HEK293 (cell line): ENCODE measurements at regions not wholly inside any gene's neighbourhood (a gene's known extent, or its start where the extent isn't known, plus 50 kb on each side); places are given as distances from the start of the nearest gene placed in this dataset.

Source experiments
- CTCF ChIA-PET: fragments of 350-600 bp; formaldehyde crosslinking; extraction: SDS; loops from one replicate; lab custom pipeline; 2021; ENCODE audit warnings: antibody characterized with exemption; lab: Yijun Ruan, JAX
- POLR2A ChIA-PET: fragments of 300-600 bp; formaldehyde crosslinking; extraction: SDS; loops from one replicate; lab custom pipeline; 2020; ENCODE audit warnings: antibody characterized with exemption, inconsistent platforms; lab: Yijun Ruan, JAX
- H3K27ac ChIP-seq: fragments of 200-500 bp; sonication (Bioruptor generic); 2 replicates; pipeline ENCODE4 v1.5.1; 2014; ENCODE audit warnings: low read depth, low read length, control low read depth, inconsistent platforms; ENCODE audit errors: extremely low read depth
- H3K36me3 ChIP-seq, 2 experiments: fragments of 200-500 bp in 1 of 2; sonication (Bioruptor generic) in 1 of 2; 1 replicate in 1 of 2; 2 replicates in 1 of 2; pipeline ENCODE4 v1.5.1; 2014 to 2017; ENCODE audit warnings: inconsistent platforms in 2 of 2, low read length in 2 of 2; ENCODE audit not compliant: control insufficient read depth in 2 of 2, insufficient read depth in 1 of 2
- H3K4me1 ChIP-seq: fragments of 200-500 bp; sonication (Bioruptor generic); 2 replicates; pipeline ENCODE4 v1.5.1; 2014; ENCODE audit warnings: mild to moderate bottlenecking, low read length, inconsistent platforms; ENCODE audit not compliant: control insufficient read depth, insufficient read depth
- H3K4me3 ChIP-seq: 2 replicates; pipeline ENCODE4 v1.5.1; 2011; ENCODE audit warnings: low read depth, mild to moderate bottlenecking, control low read depth, low read length, moderate library complexity
- H3K9me3 ChIP-seq: fragments of 200-500 bp; sonication (Bioruptor generic); 2 replicates; pipeline ENCODE4 v1.5.1; 2014; ENCODE audit warnings: low read depth, low read length, inconsistent platforms; ENCODE audit not compliant: control insufficient read depth, insufficient read depth
- BCL11B ChIP-seq: fragments of 450-650 bp; formaldehyde crosslinking; IDR thresholded peaks from 2 replicates; pipeline ENCODE4 v1.5.1; 2016; ENCODE audit warnings: low read depth, missing biosample characterization, missing genetic modification characterization
- GLI4 ChIP-seq: fragments of 450-650 bp; formaldehyde crosslinking; IDR thresholded peaks from 2 replicates; pipeline ENCODE4 v1.5.1; 2016; ENCODE audit warnings: missing biosample characterization, missing genetic modification characterization
- GLIS1 ChIP-seq: fragments of 450-650 bp; formaldehyde crosslinking; IDR thresholded peaks from 2 replicates; pipeline ENCODE4 v1.5.1; 2016; ENCODE audit warnings: missing biosample characterization, missing genetic modification characterization
- KLF10 ChIP-seq: fragments of 450-650 bp; IDR thresholded peaks from 2 replicates; pipeline ENCODE4 v1.5.1; 2018; ENCODE audit warnings: missing biosample characterization, mild to moderate bottlenecking, missing genetic modification characterization
- OSR2 ChIP-seq: fragments of 450-650 bp; formaldehyde crosslinking; IDR thresholded peaks from 2 replicates; pipeline ENCODE4 v1.5.1; 2016; ENCODE audit warnings: missing biosample characterization, missing genetic modification characterization
- PRDM1 ChIP-seq: fragments of 450-650 bp; formaldehyde crosslinking; IDR thresholded peaks from 2 replicates; pipeline ENCODE4; 2016; ENCODE audit warnings: missing biosample characterization, missing genetic modification characterization
- REPIN1 ChIP-seq: fragments of 450-650 bp; formaldehyde crosslinking; IDR thresholded peaks from 2 replicates; pipeline ENCODE4 v1.5.1; 2017; ENCODE audit warnings: missing biosample characterization, missing genetic modification characterization, low read depth
- SCRT2 ChIP-seq: fragments of 450-650 bp; formaldehyde crosslinking; IDR thresholded peaks from 2 replicates; pipeline ENCODE4 v1.5.1; 2016; ENCODE audit warnings: missing biosample characterization, missing genetic modification characterization
- WT1 ChIP-seq: fragments of 450-650 bp; formaldehyde crosslinking; IDR thresholded peaks from 2 replicates; pipeline ENCODE4 v1.5.1; 2016; ENCODE audit warnings: missing biosample characterization, missing genetic modification characterization
- ZBTB17 ChIP-seq: fragments of 450-650 bp; formaldehyde crosslinking; IDR thresholded peaks from 2 replicates; pipeline ENCODE4 v1.5.1; 2016; ENCODE audit warnings: missing biosample characterization, missing genetic modification characterization
- ZBTB8A ChIP-seq: fragments of 450-650 bp; formaldehyde crosslinking; IDR thresholded peaks from 2 replicates; pipeline ENCODE4 v1.5.1; 2016; ENCODE audit warnings: missing biosample characterization, missing genetic modification characterization
- ZFHX2 ChIP-seq: fragments of 450-650 bp; formaldehyde crosslinking; conservative IDR thresholded peaks from 2 replicates; pipeline ENCODE4 v1.5.1; 2016; ENCODE audit warnings: missing biosample characterization, missing genetic modification characterization
- ZNF10 ChIP-seq: fragments of 450-650 bp; formaldehyde crosslinking; IDR thresholded peaks from 2 replicates; pipeline ENCODE4 v1.5.1; 2017; ENCODE audit warnings: missing biosample characterization, missing genetic modification characterization
- ZNF112 ChIP-seq: fragments of 450-650 bp; formaldehyde crosslinking; IDR thresholded peaks from 2 replicates; pipeline ENCODE4 v1.5.0; 2017; ENCODE audit warnings: missing biosample characterization, missing genetic modification characterization
- ZNF121 ChIP-seq: fragments of 450-650 bp; formaldehyde crosslinking; IDR thresholded peaks from 2 replicates; pipeline ENCODE4 v1.5.1; 2016; ENCODE audit warnings: missing biosample characterization, missing genetic modification characterization
- ZNF169 ChIP-seq: fragments of 450-650 bp; formaldehyde crosslinking; IDR thresholded peaks from 2 replicates; pipeline ENCODE4 v1.5.1; 2016; ENCODE audit warnings: missing biosample characterization, missing genetic modification characterization
- ZNF202 ChIP-seq: fragments of 450-650 bp; formaldehyde crosslinking; IDR thresholded peaks from 2 replicates; pipeline ENCODE4 v1.5.1; 2016; ENCODE audit warnings: missing biosample characterization, missing genetic modification characterization, borderline replicate concordance
- ZNF335 ChIP-seq: fragments of 450-650 bp; formaldehyde crosslinking; conservative IDR thresholded peaks from 2 replicates; pipeline ENCODE4 v1.5.1; 2016; ENCODE audit warnings: missing biosample characterization, missing genetic modification characterization
- ZNF341 ChIP-seq: fragments of 450-650 bp; formaldehyde crosslinking; IDR thresholded peaks from 2 replicates; pipeline ENCODE4; 2016; ENCODE audit warnings: low read depth, missing biosample characterization, missing genetic modification characterization
- ZNF391 ChIP-seq: fragments of 450-650 bp; formaldehyde crosslinking; IDR thresholded peaks from 2 replicates; pipeline ENCODE4 v1.5.1; 2016; ENCODE audit warnings: low read depth, missing biosample characterization, missing genetic modification characterization, borderline replicate concordance
- ZNF501 ChIP-seq: fragments of 450-650 bp; formaldehyde crosslinking; IDR thresholded peaks from 2 replicates; pipeline ENCODE4 v1.5.1; 2016; ENCODE audit warnings: missing biosample characterization, missing genetic modification characterization
- ZNF561 ChIP-seq: fragments of 450-650 bp; IDR thresholded peaks from 2 replicates; pipeline ENCODE4 v1.5.1; 2018; ENCODE audit warnings: missing biosample characterization, missing genetic modification characterization, borderline replicate concordance
- ZNF600 ChIP-seq: fragments of 450-650 bp; formaldehyde crosslinking; IDR thresholded peaks from 2 replicates; pipeline ENCODE4 v1.5.1; 2016; ENCODE audit warnings: missing biosample characterization, missing genetic modification characterization
- ZNF623 ChIP-seq: fragments of 450-650 bp; formaldehyde crosslinking; IDR thresholded peaks from 2 replicates; pipeline ENCODE4 v1.5.1; 2016; ENCODE audit warnings: missing biosample characterization, missing genetic modification characterization
- ZNF658 ChIP-seq: fragments of 450-650 bp; formaldehyde crosslinking; IDR thresholded peaks from 2 replicates; pipeline ENCODE4; 2016; ENCODE audit warnings: missing biosample characterization, missing genetic modification characterization
- ZNF776 ChIP-seq: fragments of 450-650 bp; formaldehyde crosslinking; IDR thresholded peaks from 2 replicates; pipeline ENCODE4 v1.5.0; 2017; ENCODE audit warnings: missing biosample characterization, missing genetic modification characterization, borderline replicate concordance
- ZNF791 ChIP-seq: fragments of 450-650 bp; formaldehyde crosslinking; IDR thresholded peaks from 2 replicates; pipeline ENCODE4 v1.5.1; 2016; ENCODE audit warnings: missing biosample characterization, missing genetic modification characterization
- ZNF830 ChIP-seq: fragments of 450-650 bp; IDR thresholded peaks from 2 replicates; pipeline ENCODE4 v1.5.0; 2018; ENCODE audit warnings: missing biosample characterization, missing genetic modification characterization, low read depth, mild to moderate bottlenecking, moderate library complexity
- TF ChIP-seq, protein P1 (sequence below): sonication (generic); formaldehyde crosslinking; IDR thresholded peaks from 2 replicates; pipeline ENCODE4 v1.8.1; 2022; ENCODE audit warnings: mild to moderate bottlenecking, moderate library complexity, missing genetic modification reagents
- TF ChIP-seq, protein P2 (sequence below): fragments of 450-650 bp; formaldehyde crosslinking; IDR thresholded peaks from 2 replicates; pipeline ENCODE4 v1.5.1; 2016; ENCODE audit warnings: missing biosample characterization, missing genetic modification characterization, borderline replicate concordance

GRCh38 chr11:81098471-81098870 is 1635.2 kb downstream of the FAM181B start:
- POLR2A ChIA-PET: no interaction called here
- TF ChIP-seq, protein P1, sequence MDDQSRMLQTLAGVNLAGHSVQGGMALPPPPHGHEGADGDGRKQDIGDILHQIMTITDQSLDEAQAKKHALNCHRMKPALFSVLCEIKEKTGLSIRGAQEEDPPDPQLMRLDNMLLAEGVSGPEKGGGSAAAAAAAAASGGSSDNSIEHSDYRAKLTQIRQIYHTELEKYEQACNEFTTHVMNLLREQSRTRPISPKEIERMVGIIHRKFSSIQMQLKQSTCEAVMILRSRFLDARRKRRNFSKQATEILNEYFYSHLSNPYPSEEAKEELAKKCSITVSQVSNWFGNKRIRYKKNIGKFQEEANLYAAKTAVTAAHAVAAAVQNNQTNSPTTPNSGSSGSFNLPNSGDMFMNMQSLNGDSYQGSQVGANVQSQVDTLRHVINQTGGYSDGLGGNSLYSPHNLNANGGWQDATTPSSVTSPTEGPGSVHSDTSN: no peak
- TF ChIP-seq ZNF623 (tag by site-specific recombination) (no peak), ZNF341 (tag by site-specific recombination) (no peak), ZNF121 (tag by site-specific recombination) (no peak), WT1 (tag by site-specific recombination) (no peak), BCL11B (tag by site-specific recombination) (no peak), KLF10 (tag by site-specific recombination) (no peak), PRDM1 (tag by site-specific recombination) (no peak), GLIS1 (tag by site-specific recombination) (no peak), REPIN1 (tag by site-specific recombination) (no peak), ZNF600 (no peak), OSR2 (no peak)
- CTCF ChIA-PET: no interaction called here
- Histone ChIP-seq H3K4me1 (no peaks in the 10 kb centered on the region), H3K4me3 (no peak overlapping the region), H3K36me3 (no peaks in the 10 kb centered on the region), H3K27ac (no peak overlapping the region), H3K9me3 (no peaks in the 10 kb centered on the region)

- no peak for TF ChIP-seq ZNF658 (tag by site-specific recombination)
- no peak for TF ChIP-seq ZNF169 (tag by site-specific recombination)
- TF ChIP-seq ZNF561: no peak
- no peak for TF ChIP-seq ZNF202
- no peak for TF ChIP-seq ZNF335
- no peak for TF ChIP-seq ZBTB8A (tag by site-specific recombination)
- TF ChIP-seq ZNF830: no peak
- TF ChIP-seq, protein P2, sequence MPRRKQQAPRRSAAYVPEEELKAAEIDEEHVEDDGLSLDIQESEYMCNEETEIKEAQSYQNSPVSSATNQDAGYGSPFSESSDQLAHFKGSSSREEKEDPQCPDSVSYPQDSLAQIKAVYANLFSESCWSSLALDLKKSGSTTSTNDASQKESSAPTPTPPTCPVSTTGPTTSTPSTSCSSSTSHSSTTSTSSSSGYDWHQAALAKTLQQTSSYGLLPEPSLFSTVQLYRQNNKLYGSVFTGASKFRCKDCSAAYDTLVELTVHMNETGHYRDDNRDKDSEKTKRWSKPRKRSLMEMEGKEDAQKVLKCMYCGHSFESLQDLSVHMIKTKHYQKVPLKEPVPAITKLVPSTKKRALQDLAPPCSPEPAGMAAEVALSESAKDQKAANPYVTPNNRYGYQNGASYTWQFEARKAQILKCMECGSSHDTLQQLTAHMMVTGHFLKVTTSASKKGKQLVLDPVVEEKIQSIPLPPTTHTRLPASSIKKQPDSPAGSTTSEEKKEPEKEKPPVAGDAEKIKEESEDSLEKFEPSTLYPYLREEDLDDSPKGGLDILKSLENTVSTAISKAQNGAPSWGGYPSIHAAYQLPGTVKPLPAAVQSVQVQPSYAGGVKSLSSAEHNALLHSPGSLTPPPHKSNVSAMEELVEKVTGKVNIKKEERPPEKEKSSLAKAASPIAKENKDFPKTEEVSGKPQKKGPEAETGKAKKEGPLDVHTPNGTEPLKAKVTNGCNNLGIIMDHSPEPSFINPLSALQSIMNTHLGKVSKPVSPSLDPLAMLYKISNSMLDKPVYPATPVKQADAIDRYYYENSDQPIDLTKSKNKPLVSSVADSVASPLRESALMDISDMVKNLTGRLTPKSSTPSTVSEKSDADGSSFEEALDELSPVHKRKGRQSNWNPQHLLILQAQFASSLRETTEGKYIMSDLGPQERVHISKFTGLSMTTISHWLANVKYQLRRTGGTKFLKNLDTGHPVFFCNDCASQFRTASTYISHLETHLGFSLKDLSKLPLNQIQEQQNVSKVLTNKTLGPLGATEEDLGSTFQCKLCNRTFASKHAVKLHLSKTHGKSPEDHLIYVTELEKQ (tag by site-specific recombination): no peak
- no peak for TF ChIP-seq ZFHX2 (tag by site-specific recombination)
- no peak for TF ChIP-seq ZNF112 (tag by site-specific recombination)
- no peak for TF ChIP-seq ZBTB17 (tag by site-specific recombination)
- TF ChIP-seq KLF10 (tag by site-specific recombination): no peak
- no peak for TF ChIP-seq SCRT2
- no peak for TF ChIP-seq ZNF10 (tag by site-specific recombination)
- TF ChIP-seq ZNF391 (tag by site-specific recombination): no peak
- TF ChIP-seq ZNF776 (tag by site-specific recombination): no peak
- TF ChIP-seq ZNF501 (tag by site-specific recombination): no peak
- TF ChIP-seq ZNF791 (tag by site-specific recombination): no peak
- TF ChIP-seq GLI4 (tag by site-specific recombination): no peak
- CTCF ChIA-PET: no interaction called here
- Histone ChIP-seq H3K36me3 (no peaks in the 10 kb centered on the region), H3K9me3 (no peaks in the 10 kb centered on the region), H3K27ac (no peak overlapping the region), H3K4me3 (no peak overlapping the region), H3K4me1 (no peaks in the 10 kb centered on the region)
- POLR2A ChIA-PET: no interaction called here
Observed at GRCh38 chr11:81092522-81092921, 1641.1 kb downstream of the FAM181B start.
